HUDEP-2 (cell line): ENCODE measurements at regions not wholly inside any gene's neighbourhood (a gene's known extent, or its start where the extent isn't known, plus 50 kb on each side); places are given as distances from the start of the nearest gene placed in this dataset.

Experiments
- DNase-seq, 76 experiments: peaks; one replicate each; lab custom pipeline; 2025; ENCODE audit not compliant: unreplicated experiment in 76 of 76; lab: John Stamatoyannopoulos, UW

DNA sequence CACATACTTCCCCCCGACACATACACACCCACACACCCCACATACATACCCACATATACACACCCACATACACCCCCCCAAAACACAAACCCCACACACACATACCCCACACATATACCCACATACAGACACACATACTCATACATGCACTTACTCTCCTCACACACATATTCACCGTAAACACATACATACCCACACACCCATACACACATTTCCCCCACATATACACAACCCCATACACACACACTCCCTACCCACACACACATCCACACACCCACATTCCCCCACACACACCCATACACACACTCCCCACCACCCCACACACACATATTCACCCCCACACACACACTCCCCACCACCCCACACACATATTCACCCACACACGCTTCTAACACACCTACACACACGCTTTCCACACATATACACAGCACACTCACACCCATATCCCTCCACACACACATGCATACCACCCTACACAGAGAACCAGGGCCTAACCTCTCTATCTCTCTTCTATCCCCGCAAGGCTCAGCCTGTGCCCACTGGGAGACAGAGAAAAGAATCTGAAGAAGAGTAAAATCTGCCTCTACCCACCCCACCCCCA lies 182.4 kb upstream of the ETAA1 start:
- DNase-seq, result no peak

DNA sequence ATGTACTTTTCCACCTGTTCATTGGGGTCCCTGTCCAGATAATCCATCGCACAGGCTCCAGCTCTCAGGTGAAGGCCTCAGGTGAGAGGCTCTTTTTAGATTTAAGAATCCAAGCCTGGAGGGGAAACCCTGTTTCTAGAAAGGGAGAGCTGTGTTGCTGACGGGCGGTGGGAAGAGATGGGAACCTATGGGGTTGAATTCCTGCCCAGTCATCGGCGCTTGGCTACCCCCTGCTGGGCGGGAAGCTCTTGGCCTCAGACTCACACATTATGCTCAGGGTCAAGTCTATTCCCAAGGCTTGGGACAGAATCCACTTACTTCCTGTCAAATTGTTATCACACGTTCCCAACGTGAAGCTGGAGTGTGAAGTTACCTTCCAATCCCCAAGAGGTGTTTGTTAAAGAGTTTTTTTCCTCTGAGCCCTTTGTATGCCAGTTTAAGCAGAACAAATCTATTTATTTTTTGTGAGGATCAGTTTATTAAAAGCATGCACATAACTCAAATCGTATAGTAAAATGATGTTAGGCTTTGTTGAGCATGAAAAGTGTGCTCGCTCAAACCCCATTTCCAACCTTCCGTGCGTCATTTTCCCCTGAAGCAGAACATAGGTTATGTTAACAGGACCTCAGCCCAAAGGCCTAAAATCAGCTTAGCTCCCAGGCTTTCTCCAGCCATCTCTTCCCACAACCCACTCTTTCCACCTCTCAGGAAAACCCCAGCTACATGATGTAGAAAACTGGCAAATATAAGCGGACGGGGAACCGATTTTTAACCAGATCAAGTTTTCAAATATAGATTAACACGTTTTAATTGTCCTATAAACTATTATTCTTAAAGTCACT lies 181.7 kb upstream of the ETAA1 start:
- peak in 3 of 76 experiments; percentile 0 to 8 (median 1) for DNase-seq

DNA sequence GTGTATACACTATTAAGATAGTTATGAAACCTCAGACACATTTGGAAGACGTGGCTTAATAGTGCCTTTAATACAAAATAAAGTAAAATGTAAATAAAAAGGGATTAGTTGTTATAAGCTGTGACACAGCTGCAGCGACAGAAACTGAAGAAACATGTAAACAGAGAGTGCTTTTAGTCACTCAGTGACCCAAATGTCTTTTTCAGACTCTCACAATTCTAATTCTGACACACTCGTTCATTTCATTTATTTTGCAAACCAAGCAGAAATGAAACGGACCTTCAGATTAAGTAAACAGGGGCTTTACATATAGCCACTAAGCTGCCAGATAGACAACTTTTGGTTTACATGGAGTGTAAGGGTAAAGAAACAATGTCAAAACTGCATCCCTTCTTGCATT lies 181.0 kb upstream of the ETAA1 start:
- DNase-seq, result no peak

DNA sequence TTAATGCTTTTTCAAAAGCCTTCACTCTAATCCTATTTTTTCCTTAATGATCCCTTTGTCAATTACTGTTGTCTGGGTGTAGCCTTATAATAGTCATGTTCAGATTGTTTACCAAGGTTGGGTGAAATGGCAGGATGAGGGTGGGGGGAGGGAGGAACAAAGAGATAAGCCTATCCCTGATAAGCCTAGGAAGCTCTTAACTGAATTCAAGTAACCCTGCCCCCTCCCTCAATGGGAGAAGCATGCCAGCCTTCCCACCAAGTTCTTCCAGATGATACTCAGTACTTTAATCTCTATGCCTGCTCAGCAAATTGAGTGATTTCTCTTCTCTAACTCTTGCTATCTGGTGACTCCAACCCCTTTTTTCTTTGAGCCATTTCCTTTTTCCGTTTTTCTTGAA lies 180.3 kb upstream of the ETAA1 start:
- DNase-seq, result no peak

DNA sequence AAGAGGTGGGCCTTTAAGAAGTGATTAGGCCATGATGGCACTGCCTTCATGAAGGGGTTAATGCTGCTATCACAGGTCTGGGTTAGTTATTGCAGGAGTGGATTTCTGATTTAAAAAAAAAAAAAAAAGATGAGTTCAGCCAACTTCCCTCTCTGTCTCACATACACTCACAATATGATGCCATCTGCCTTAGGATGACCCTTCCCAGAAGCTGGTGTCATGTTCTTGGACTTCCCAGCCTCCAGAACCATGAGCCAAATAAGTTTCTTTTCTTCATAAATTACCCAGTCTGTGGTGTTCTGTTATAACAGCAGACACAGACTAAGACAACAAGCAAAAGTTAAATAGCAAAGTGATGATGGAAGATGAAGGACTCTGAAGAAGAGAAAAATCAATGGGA lies 179.7 kb upstream of the ETAA1 start:
- no peak for DNase-seq

DNA sequence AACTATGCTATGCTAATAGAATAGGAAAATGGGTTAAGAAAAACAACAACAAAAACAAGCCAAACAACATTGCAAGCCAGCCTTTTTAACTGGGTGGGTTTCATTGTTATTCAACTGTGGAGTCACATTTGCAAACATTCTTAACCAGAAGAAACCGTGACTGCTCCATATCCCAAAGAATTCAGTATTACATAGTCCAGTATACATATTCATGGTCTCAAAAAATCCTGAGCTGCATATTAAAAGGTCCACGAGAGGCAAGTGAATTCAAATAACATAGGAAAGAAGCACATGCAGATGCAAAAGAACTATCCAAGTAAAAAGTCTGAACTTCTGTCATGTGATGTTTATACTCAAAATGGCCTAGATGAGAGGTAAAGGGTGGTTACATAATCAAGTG lies 179.1 kb upstream of the ETAA1 start:
- DNase-seq, result no peak

DNA sequence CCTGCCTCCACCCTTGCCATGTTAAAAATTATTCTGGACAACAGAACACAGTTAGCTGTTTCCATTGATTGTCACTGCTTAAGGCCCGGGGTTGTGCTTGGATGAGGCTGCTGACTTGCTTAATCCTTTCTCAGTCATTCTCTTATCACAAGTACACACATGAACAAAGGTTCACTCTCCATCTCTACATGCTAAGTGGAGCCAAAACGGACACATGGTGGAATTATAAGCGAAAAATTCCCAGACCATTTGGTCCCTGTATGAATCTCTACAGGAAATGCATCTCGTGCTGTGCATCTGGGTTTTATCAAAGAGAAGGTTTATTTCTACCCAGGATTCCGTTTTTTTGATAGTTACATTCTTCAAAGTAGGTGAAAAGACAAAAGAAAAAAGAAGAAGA lies 177.5 kb upstream of the ETAA1 start:
- no peak for DNase-seq

DNA sequence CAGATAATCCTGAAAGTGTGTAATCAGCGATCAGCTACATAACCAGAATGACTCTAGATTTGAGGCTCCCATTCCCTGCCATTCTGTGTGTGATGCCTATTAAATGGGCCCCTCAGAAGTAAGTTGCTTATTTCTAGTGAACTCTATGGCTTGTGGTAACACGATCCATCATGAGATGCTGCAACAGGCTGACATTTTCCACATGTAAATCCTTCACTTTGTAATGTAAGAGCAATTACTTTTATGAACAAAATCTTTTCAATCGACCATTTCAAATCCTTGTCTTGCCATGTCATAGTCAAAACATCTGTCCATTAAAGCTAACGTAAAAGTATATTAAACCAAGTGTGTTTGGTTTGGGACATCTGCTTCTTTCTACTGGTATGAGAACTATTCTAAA lies 175.9 kb upstream of the ETAA1 start:
- DNase-seq, result no peak

DNA sequence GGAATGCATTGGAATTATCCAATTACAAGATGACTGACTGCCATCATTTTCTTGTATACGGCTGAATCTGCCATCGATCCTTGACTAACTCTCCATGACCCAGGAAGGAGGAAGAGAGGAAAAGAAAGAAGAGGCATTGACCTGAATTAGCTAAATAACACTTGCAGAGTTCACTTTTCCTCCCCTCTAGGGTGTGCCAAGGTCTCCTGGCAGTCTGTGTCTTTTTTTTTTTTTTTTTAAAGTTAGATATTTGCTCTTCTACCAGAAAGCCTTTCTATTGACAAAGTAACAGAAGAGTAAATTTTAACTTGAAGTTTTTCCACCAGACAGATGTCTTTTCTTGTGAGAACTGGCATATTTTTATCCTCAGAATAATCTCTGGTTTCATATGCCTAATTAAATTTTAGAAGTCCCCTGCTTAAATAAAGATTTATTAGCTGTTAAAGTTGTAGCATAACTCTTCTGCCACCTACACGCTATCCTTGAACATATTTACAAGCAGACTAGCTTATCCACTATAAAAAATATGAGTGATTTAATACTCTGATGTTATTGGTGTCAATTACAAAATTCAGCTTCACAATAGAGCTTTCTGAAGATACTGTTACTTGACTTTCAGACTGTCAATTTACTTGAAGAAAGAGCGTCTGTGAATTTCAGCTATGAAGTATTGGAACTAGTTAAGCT lies 171.7 kb upstream of the ETAA1 start:
- DNase-seq, result no peak

DNA sequence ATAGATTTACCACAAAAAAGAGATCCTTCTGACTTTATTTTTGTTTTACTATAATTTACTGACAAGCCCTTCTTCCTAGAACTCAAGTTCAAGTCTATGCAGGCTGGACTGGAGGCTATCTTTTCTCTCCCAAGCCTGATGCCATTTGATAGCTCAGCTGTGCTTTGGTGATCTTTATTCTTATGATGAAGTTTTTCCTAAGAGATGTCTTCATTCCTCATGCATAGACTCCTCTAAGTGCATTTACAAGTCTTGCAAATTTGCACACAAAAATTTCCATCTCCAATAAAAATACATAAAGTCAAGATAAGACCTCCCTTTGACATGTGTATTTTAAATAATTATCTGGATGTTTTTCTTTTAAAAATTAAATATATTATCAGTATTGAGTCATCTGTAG lies 167.4 kb upstream of the ETAA1 start:
- no peak for DNase-seq

DNA sequence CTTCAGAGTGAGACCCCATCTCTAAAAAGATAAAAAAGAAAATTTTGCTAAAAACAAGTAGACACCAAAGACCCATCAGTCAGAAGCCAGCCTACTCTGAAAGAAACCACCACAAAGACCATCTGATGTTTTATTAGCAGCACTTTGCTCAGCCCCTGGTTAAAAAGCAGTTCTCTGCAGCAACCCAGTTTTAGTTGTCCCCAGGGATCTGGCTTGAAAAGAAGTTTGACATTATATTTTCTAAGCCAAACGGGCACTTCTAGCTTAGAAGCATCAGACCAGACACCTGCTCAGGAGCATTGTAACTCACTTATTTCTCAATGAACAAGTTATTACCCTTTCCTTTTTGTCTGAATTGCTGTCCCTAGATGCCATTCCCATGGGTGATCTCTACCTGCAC lies 164.2 kb upstream of the ETAA1 start:
- no peak for DNase-seq

DNA sequence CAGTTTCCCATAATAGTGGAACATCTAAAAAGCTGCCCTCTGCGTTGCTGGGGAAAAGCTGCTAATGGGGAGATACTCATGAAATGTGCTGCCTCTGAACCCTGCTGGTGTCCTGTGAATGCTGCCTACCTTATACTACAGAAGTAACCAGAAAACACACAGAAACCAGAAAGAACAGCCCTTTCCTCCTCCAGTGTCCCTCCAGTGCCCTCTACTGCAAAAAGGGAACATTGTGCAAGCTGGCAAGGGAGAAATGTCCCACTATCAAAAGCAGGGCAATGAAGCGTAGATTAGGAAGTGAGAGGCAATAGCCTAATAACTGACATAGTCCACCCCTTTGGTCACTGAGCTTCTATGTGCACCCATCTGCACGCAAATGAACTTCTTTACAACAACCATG lies 162.7 kb upstream of the ETAA1 start:
- DNase-seq, result peak in 2 of 76 experiments; percentile 2

DNA sequence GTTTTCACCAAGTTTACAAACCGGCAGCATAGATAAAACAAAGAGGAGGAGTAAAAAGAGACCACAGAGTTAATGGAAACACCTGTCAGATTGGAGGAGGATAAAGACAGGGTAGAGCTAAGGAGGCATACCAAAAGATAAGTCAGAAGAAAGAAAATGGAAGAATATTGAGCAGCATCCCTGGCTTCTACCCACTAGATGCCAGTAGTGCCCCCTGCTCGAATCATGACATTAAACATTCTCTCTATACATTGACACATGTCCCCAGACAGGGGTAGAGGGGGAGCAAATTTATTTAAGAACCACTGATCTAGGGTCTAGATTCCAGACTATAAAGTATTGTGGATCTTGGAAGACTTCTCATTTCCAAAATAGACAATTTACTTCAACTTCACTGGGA lies 159.8 kb upstream of the ETAA1 start:
- no peak for DNase-seq

DNA sequence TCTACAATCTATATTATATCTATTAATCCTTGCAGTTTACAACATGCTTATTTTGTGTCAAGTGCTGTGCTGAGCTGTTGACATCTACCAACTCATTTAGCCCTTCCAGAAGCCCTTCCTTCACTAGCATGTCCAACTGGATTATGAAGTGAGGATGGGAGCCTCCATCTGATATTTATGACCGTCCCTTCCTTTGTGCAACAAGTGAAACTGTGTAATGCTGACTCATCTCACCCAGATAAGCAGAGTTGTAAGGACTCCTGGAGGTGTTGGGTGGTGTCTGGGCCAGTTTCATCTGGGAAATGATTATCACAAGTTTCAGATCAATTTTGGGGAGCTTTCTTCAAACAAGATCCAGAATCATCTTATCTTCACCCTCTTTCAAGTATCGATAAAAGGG lies 156.6 kb upstream of the ETAA1 start:
- DNase-seq, result peak in 8 of 76 experiments; percentile 1 to 30 (median 6)

DNA sequence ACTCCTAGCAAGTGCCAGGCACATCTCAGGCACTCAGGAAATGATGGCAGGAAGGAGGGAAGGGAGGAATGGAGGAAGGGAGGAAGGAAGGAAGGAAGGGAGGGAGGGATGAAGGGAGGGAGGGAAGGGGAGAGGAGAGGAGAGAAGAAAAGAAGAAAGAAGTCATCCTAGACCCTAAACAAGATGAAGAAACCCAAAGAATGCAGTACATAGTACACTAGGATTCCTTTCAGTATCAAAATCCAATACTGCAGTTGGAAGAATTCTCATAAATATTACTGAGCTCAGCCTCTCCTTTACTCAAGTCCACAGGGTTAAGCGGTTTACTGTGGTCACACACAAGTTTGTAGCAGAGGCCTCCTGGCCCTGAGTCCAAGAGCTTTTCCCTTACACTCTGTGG lies 155.7 kb upstream of the ETAA1 start:
- DNase-seq, result no peak

DNA sequence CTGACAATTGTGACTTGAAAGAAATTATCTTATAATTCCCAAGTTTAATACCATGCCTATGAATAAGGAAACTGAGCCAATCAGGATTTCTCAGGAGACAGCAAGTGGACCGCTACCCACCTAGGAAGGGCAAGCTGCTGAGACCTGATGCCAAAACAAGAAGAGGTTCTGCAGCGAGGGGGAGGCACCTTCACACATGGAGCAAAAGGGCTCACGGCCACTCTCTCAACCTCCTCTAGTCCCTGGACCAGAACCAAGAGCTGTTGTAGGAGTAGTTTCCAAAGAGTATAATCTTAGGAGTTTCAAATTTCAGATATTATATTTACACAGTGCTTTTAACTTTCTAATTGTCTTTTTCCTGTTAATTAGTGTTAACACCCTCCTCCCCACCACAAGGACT lies 154.7 kb upstream of the ETAA1 start:
- no peak for DNase-seq

DNA sequence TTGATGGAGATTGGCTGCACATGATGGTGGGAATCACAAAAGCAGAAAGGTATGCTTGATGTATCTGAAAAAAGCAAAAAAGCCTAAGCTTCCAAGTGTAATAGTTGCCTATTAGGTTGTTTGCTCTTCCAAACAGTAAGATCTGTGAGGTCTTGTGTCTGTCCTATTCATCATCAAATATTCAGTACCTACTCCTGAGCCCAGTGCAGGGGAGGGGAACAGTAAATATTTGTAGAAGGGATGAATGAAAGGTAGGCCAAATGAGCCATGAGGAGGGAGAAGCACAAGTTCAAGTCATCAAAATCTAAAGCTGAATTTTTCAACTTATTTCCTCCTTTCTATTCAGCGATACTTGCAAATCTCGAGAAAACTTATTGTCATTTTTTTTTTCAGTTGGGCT lies 153.2 kb upstream of the ETAA1 start:
- no peak for DNase-seq

DNA sequence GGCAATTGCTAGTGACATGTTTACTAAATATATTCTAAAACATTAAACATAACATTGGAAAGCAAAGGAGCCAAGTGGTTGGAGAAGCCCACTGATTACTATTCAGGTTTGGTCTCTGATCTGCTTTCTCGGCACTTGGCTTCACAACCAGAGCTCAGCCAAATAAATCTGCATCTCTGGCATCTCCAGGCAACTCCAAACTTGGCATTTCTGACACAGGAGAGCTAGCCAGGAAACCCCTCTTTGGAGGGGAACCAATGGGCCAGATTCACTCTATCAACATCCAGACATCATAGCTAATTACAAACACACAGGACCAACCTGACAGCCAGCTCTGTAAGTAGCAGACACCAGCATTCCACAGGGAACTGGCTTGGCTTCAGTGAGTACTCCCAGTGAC lies 150.3 kb upstream of the ETAA1 start:
- no peak for DNase-seq

DNA sequence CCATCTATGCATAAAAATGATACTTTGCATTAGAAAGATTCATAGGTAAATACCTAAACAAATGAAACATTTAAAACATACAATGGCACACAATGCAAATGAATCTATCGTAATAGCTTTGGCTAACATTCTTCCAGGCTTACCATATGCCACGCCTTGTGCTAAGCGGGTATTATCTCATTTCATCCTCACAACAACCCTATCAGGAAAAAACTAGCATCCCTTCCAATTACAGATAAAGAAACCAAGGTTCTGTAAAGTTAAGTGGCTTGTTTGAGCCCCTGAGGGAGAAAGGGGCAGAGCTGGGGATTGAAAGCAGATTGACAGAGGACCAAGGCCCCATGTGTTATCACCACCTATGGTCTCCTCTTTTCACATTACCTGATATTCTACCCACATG lies 145.4 kb upstream of the ETAA1 start:
- no peak for DNase-seq

DNA sequence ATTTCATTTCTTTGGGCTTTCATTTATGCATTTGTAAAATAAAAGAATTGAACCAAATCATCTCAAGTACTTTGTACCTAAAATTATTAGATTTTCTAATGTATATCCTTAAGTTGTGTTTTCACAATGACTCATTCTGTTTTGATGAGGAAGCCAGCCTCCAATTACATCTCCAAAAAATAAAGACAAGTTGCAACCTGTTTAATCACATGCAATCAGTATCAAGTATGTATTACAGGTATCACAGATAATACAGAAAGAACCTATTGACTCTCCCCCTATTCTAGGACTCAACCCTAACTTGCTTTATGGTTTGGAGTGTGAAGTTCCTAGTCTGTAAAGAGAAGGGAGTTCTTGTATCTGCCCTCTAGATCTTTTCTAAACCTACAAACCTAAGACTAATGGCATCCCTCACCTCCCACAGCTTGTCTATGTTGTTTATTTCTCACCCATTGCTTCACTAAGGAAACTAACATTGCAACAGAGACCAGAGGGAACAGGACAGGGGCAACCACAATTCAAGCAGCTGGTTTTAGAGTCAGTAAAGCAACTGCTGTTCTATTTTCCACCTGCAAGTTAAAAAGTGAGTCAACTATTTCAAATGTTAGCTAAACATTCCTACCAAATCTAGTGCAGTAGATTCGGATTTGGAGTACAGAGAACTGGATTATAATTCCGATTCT lies 141.1 kb upstream of the ETAA1 start:
- no peak for DNase-seq

DNA sequence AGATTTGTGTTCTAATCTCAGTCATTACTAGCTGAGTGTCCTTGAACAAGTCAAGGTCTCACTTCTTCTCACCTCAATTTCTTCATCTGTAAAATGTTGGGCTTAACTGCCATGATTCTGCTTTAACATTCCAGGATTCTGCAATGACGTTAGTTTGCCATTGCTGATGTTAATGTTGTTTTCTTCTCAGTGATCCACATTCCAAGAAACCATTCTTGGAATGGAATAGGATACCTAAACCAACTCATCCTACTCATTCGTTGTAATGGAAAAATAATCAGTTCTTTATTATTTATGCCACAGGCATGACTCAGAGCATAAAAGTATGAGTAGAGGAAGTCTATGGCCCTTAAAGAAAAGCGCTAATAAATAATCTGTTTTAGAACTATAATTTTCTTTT lies 140.2 kb upstream of the ETAA1 start:
- no peak for DNase-seq
